ENCODE measurements at regions not wholly inside any gene's neighbourhood (a gene's known extent, or its start where the extent isn't known, plus 50 kb on each side); places are given as distances from the start of the nearest gene placed in this dataset.
"Not testable (repeated sequence)": the region's sequence is repeated elsewhere in the genome, so short reads cannot be mapped to it uniquely, and the experiment has no call there.

DNA sequence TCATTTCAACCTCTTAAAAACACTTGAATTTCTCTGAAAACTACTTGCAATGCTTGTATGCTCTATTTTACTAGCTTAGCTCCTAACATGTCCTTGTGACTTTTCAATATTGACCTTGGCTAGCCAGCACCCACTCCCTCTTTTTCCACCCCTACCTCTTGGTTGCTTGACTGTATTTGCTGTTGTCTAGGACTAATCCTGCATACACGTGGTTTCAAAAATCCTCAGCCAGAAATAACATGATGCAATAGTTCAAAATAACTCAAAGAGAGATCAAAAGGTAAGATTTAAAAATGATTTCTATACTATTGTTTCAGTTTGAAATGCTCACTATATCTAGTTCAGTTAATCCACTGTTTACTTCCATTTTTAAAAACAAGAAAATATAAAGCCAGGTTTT is 102.3 kb upstream of the TBX18 start:
- ATAC-seq (no peak), DNase-seq (ENCODE audit: low spot score) (no peak)
- POLR2A ChIA-PET, result no interaction called here

DNA sequence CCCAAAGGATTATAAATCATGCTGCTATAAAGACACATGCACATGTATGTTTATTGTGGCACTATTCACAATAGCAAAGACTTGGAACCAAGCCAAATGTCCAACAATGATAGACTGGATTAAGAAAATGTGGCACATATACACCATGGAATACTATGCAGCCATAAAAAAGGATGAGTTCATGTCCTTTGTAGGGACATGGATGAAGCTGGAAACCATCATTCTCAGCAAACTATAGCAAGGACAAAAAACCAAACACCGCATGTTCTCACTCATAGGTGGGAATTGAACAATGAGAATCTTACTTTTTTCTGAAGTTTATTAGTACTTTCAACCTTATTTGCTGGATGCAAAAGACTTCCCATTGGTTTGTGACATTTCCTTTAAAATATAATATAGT is 101.0 kb upstream of the TBX18 start:
- ATAC-seq; DNase-seq (ENCODE audit: low spot score); H3K9me3 Mint-ChIP-seq; H3K4me1 Mint-ChIP-seq; H3K27ac Mint-ChIP-seq; POLR2A ChIA-PET; H3K4me3 Mint-ChIP-seq; CTCF ChIA-PET; H3K27me3 Mint-ChIP-seq (ENCODE audit: low read depth); H3K36me3 Mint-ChIP-seq: not testable (repeated sequence)

More for the DNA sequence above, 102.3 kb upstream of the TBX18 start:
- no peaks in the 10 kb centered on the region for H3K27me3 Mint-ChIP-seq (ENCODE audit: low read depth)
- H3K4me1 Mint-ChIP-seq, result no peaks in the 10 kb centered on the region
- no peaks in the 10 kb centered on the region for H3K9me3 Mint-ChIP-seq
- no peak overlapping the region for H3K4me3 Mint-ChIP-seq
- no peak overlapping the region for H3K27ac Mint-ChIP-seq
- TF ChIP-seq TP53 (CRISPR knock-in tag; IDR thresholded peaks at IDR 0.05), result no peak
- TF ChIP-seq, protein P1, sequence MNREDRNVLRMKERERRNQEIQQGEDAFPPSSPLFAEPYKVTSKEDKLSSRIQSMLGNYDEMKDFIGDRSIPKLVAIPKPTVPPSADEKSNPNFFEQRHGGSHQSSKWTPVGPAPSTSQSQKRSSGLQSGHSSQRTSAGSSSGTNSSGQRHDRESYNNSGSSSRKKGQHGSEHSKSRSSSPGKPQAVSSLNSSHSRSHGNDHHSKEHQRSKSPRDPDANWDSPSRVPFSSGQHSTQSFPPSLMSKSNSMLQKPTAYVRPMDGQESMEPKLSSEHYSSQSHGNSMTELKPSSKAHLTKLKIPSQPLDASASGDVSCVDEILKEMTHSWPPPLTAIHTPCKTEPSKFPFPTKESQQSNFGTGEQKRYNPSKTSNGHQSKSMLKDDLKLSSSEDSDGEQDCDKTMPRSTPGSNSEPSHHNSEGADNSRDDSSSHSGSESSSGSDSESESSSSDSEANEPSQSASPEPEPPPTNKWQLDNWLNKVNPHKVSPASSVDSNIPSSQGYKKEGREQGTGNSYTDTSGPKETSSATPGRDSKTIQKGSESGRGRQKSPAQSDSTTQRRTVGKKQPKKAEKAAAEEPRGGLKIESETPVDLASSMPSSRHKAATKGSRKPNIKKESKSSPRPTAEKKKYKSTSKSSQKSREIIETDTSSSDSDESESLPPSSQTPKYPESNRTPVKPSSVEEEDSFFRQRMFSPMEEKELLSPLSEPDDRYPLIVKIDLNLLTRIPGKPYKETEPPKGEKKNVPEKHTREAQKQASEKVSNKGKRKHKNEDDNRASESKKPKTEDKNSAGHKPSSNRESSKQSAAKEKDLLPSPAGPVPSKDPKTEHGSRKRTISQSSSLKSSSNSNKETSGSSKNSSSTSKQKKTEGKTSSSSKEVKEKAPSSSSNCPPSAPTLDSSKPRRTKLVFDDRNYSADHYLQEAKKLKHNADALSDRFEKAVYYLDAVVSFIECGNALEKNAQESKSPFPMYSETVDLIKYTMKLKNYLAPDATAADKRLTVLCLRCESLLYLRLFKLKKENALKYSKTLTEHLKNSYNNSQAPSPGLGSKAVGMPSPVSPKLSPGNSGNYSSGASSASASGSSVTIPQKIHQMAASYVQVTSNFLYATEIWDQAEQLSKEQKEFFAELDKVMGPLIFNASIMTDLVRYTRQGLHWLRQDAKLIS (CRISPR knock-in tag; IDR thresholded peaks at IDR 0.05; ENCODE audit: borderline replicate concordance), result no peak
- TF ChIP-seq NFE2L1 (CRISPR knock-in tag; IDR thresholded peaks at IDR 0.05), result no peak
- no peak for TF ChIP-seq CREB1 (CRISPR knock-in tag; IDR thresholded peaks at IDR 0.05)
- TF ChIP-seq, protein P2, sequence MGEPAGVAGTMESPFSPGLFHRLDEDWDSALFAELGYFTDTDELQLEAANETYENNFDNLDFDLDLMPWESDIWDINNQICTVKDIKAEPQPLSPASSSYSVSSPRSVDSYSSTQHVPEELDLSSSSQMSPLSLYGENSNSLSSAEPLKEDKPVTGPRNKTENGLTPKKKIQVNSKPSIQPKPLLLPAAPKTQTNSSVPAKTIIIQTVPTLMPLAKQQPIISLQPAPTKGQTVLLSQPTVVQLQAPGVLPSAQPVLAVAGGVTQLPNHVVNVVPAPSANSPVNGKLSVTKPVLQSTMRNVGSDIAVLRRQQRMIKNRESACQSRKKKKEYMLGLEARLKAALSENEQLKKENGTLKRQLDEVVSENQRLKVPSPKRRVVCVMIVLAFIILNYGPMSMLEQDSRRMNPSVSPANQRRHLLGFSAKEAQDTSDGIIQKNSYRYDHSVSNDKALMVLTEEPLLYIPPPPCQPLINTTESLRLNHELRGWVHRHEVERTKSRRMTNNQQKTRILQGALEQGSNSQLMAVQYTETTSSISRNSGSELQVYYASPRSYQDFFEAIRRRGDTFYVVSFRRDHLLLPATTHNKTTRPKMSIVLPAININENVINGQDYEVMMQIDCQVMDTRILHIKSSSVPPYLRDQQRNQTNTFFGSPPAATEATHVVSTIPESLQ (CRISPR knock-in tag; IDR thresholded peaks at IDR 0.05), result no peak
- no peak for TF ChIP-seq EMX1 (CRISPR knock-in tag; IDR thresholded peaks at IDR 0.05)
- TF ChIP-seq, protein P3, sequence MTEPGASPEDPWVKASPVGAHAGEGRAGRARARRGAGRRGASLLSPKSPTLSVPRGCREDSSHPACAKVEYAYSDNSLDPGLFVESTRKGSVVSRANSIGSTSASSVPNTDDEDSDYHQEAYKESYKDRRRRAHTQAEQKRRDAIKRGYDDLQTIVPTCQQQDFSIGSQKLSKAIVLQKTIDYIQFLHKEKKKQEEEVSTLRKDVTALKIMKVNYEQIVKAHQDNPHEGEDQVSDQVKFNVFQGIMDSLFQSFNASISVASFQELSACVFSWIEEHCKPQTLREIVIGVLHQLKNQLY (CRISPR knock-in tag; IDR thresholded peaks at IDR 0.05), result no peak
- TF ChIP-seq, protein P4, sequence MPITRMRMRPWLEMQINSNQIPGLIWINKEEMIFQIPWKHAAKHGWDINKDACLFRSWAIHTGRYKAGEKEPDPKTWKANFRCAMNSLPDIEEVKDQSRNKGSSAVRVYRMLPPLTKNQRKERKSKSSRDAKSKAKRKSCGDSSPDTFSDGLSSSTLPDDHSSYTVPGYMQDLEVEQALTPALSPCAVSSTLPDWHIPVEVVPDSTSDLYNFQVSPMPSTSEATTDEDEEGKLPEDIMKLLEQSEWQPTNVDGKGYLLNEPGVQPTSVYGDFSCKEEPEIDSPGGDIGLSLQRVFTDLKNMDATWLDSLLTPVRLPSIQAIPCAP (CRISPR knock-in tag; IDR thresholded peaks at IDR 0.05), result no peak
- no peak for TF ChIP-seq ZNF138 (CRISPR knock-in tag; conservative IDR thresholded peaks at IDR 0.05)
- TF ChIP-seq, protein P5, sequence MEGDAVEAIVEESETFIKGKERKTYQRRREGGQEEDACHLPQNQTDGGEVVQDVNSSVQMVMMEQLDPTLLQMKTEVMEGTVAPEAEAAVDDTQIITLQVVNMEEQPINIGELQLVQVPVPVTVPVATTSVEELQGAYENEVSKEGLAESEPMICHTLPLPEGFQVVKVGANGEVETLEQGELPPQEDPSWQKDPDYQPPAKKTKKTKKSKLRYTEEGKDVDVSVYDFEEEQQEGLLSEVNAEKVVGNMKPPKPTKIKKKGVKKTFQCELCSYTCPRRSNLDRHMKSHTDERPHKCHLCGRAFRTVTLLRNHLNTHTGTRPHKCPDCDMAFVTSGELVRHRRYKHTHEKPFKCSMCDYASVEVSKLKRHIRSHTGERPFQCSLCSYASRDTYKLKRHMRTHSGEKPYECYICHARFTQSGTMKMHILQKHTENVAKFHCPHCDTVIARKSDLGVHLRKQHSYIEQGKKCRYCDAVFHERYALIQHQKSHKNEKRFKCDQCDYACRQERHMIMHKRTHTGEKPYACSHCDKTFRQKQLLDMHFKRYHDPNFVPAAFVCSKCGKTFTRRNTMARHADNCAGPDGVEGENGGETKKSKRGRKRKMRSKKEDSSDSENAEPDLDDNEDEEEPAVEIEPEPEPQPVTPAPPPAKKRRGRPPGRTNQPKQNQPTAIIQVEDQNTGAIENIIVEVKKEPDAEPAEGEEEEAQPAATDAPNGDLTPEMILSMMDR (IDR thresholded peaks at IDR 0.05), result no peak
- TF ChIP-seq KAT7 (CRISPR knock-in tag; IDR thresholded peaks at IDR 0.05; ENCODE audit: borderline replicate concordance), result no peak
- TF ChIP-seq, protein P6, sequence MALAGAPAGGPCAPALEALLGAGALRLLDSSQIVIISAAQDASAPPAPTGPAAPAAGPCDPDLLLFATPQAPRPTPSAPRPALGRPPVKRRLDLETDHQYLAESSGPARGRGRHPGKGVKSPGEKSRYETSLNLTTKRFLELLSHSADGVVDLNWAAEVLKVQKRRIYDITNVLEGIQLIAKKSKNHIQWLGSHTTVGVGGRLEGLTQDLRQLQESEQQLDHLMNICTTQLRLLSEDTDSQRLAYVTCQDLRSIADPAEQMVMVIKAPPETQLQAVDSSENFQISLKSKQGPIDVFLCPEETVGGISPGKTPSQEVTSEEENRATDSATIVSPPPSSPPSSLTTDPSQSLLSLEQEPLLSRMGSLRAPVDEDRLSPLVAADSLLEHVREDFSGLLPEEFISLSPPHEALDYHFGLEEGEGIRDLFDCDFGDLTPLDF (CRISPR knock-in tag; IDR thresholded peaks at IDR 0.05), result no peak
- TF ChIP-seq IRF2 (CRISPR knock-in tag; IDR thresholded peaks at IDR 0.05; ENCODE audit: borderline replicate concordance, low read depth), result no peak
- TF ChIP-seq ELF4 (CRISPR knock-in tag; IDR thresholded peaks at IDR 0.05; ENCODE audit: low read depth), result no peak
- H3K36me3 Mint-ChIP-seq, result no peaks in the 10 kb centered on the region
- CTCF ChIA-PET, result no interaction called here

All from WTC11 (cell line).